NOMO-1 treated with DMSO at 0.1 percent for 48 hours (cell line): ENCODE measurements at regions not wholly inside any gene's neighbourhood (a gene's known extent, or its start where the extent isn't known, plus 50 kb on each side); places are given as distances from the start of the nearest gene placed in this dataset.
A peak's percentile ranks its signal among the peaks of the same experiment; 100 is the strongest.
"Not testable (repeated sequence)": the region's sequence is repeated elsewhere in the genome, so short reads cannot be mapped to it uniquely, and the experiment has no call there.

Experiments
- DNase-seq: peaks from one replicate; lab custom pipeline; 2025; ENCODE audit not compliant: unreplicated experiment; lab: John Stamatoyannopoulos, UW

GRCh38 chr4:146076081-146076480 lies 99.4 kb upstream of the LSM6 start:
- DNase-seq, result no peak

GRCh38 chr4:146073517-146073916 lies 102.0 kb upstream of the LSM6 start:
- DNase-seq, result no peak

- DNase-seq, result peak; percentile 90
Measured at GRCh38 chr4:146072376-146072775, 103.1 kb upstream of the LSM6 start.

- DNase-seq, result no peak
Measured at GRCh38 chr4:146071390-146071789, 104.1 kb upstream of the LSM6 start.

GRCh38 chr4:146063143-146063542 lies 112.4 kb upstream of the LSM6 start:
- DNase-seq, result no peak

- peak; percentile 49 for DNase-seq
Measured at GRCh38 chr4:146062340-146062739, 113.2 kb upstream of the LSM6 start.

- no peak for DNase-seq
Measured at GRCh38 chr4:146061610-146062334, 113.7 kb upstream of the LSM6 start.

GRCh38 chr4:146059865-146060264 lies 115.7 kb upstream of the LSM6 start:
- DNase-seq, result no peak

- peak; percentile 87 for DNase-seq
Measured at GRCh38 chr4:146059151-146059550, 116.4 kb upstream of the LSM6 start.

GRCh38 chr4:146058531-146058930 lies 117.0 kb upstream of the LSM6 start:
- no peak for DNase-seq

- peak; percentile 27 for DNase-seq
Measured at GRCh38 chr4:146054676-146055075, 116.1 kb upstream of the ZNF827 start.

- no peak for DNase-seq
Measured at GRCh38 chr4:146053891-146054290, 115.3 kb upstream of the ZNF827 start.

- DNase-seq, result no peak
Measured at GRCh38 chr4:146051728-146052391, 113.2 kb upstream of the ZNF827 start.

- DNase-seq, result no peak
Measured at GRCh38 chr4:146051223-146051622, 112.6 kb upstream of the ZNF827 start.

GRCh38 chr4:146049802-146050201 lies 111.2 kb upstream of the ZNF827 start:
- DNase-seq, result peak; percentile 92

GRCh38 chr4:146047768-146048167 lies 109.1 kb upstream of the ZNF827 start:
- DNase-seq, result not testable (repeated sequence)

- no peak for DNase-seq
Measured at GRCh38 chr4:146041139-146042004, 102.7 kb upstream of the ZNF827 start.

- DNase-seq, result no peak
Measured at GRCh38 chr4:146040623-146041022, 102.0 kb upstream of the ZNF827 start.

- DNase-seq, result no peak
Measured at GRCh38 chr4:146033149-146033548, 94.5 kb upstream of the ZNF827 start.

- DNase-seq, result peak; percentile 30
Measured at GRCh38 chr4:146032234-146032860, 93.7 kb upstream of the ZNF827 start.
